Suprapubic skin (tissue), 4 donors: ENCODE measurements at regions not wholly inside any gene's neighbourhood (a gene's known extent, or its start where the extent isn't known, plus 50 kb on each side); places are given as distances from the start of the nearest gene placed in this dataset.

ENCODE experiments used
- DNase-seq, 2 donors: peaks; one replicate each; pipeline ENCODE4 v3.0.0-alpha.2; 2019; ENCODE audit warnings: low spot score in 2 of 2
- H3K27ac ChIP-seq: fragments of 200-600 bp; sonication (generic); one replicate; pipeline ENCODE4 v1.5.1; 2019
- H3K27me3 ChIP-seq: fragments of 200-600 bp; sonication (generic); one replicate; pipeline ENCODE4 v1.5.1; 2019
- H3K36me3 ChIP-seq: fragments of 200-600 bp; sonication (generic); one replicate; pipeline ENCODE4 v1.5.1; 2019
- H3K4me1 ChIP-seq: fragments of 200-600 bp; sonication (generic); one replicate; pipeline ENCODE4 v1.5.1; 2019
- H3K4me3 ChIP-seq: fragments of 200-600 bp; sonication (generic); one replicate; pipeline ENCODE4 v1.5.1; 2019; ENCODE audit warnings: mild to moderate bottlenecking
- H3K9me3 ChIP-seq: fragments of 200-600 bp; sonication (generic); one replicate; pipeline ENCODE4 v1.5.1; 2019
- CTCF ChIP-seq, 2 donors: fragments of 200-600 bp in 1 of 2; fragments of 450-650 bp in 1 of 2; sonication (generic) in 1 of 2; IDR thresholded peaks; one replicate each; pipeline ENCODE4 v1.5.1; 2016 to 2019; ENCODE audit warnings: antibody characterized with exemption in 2 of 2, mild to moderate bottlenecking in 1 of 2, moderate library complexity in 1 of 2
- EP300 ChIP-seq: sonication (generic); formaldehyde crosslinking; IDR thresholded peaks from one replicate; pipeline ENCODE4 v1.6.1; 2017; ENCODE audit warnings: antibody characterized with exemption
- POLR2A ChIP-seq, 2 donors: fragments of 450-650 bp; IDR thresholded peaks; one replicate each; pipeline ENCODE4 v1.6.1; 2017; ENCODE audit warnings: antibody characterized with exemption in 2 of 2, mild to moderate bottlenecking in 2 of 2, moderate library complexity in 2 of 2
- POLR2AphosphoS5 ChIP-seq, 3 donors: sonication (generic); formaldehyde crosslinking; IDR thresholded peaks; one replicate each; pipeline ENCODE4 v1.6.1; 2017; ENCODE audit warnings: antibody characterized with exemption in 3 of 3
- WGBS: methylation state at CpG from one replicate; pipeline ENCODE4 v1.1.5; 2018; 5-methylcytosine and 5-hydroxymethylcytosine counted together

GRCh38 chr6:19463925-19464324 lies 373.2 kb upstream of the ID4 start:
- WGBS: 91% methylated on average over 5 of the region's 5 CpGs

GRCh38 chr6:19465256-19465655 lies 371.9 kb upstream of the ID4 start:
- no peak for DNase-seq
- no peaks in the 10 kb centered on the region for H3K27me3 ChIP-seq
- 88% methylated on average over 10 of the region's 10 CpGs for WGBS
- H3K36me3 ChIP-seq: no peaks in the 10 kb centered on the region
- H3K27ac ChIP-seq: peak overlapping the region; percentile 41
- H3K9me3 ChIP-seq: no peaks in the 10 kb centered on the region
- no peak overlapping the region for H3K4me3 ChIP-seq
- H3K4me1 ChIP-seq: peaks cover 22% of the 10 kb centered on the region
- TF ChIP-seq POLR2AphosphoS5 (IDR thresholded peaks at IDR 0.05) (no peak), EP300 (no peak), POLR2A (IDR thresholded peaks at IDR 0.05) (no peak), CTCF (IDR thresholded peaks at IDR 0.05) (no peak)

More at GRCh38 chr6:19463925-19464324, 373.2 kb upstream of the ID4 start:
- Histone ChIP-seq H3K9me3 (no peaks in the 10 kb centered on the region), H3K36me3 (no peaks in the 10 kb centered on the region), H3K4me3 (no peak overlapping the region), H3K27ac (no peak overlapping the region), H3K4me1 (peaks cover 22% of the 10 kb centered on the region), H3K27me3 (no peaks in the 10 kb centered on the region)
- TF ChIP-seq EP300: no peak
- no peak for TF ChIP-seq POLR2A (IDR thresholded peaks at IDR 0.05)
- DNase-seq: no peak

GRCh38 chr6:19465760-19466159 lies 371.4 kb upstream of the ID4 start:
- Histone ChIP-seq H3K4me1 (peaks cover 22% of the 10 kb centered on the region), H3K4me3 (no peak overlapping the region), H3K9me3 (no peaks in the 10 kb centered on the region), H3K27me3 (no peaks in the 10 kb centered on the region), H3K27ac (peak overlapping the region; percentile 41), H3K36me3 (no peaks in the 10 kb centered on the region)
- TF ChIP-seq EP300: no peak
- no peak for TF ChIP-seq POLR2A (IDR thresholded peaks at IDR 0.05)
- peak in 2 of 3 donors; percentile 36 to 55 for TF ChIP-seq POLR2AphosphoS5 (IDR thresholded peaks at IDR 0.05)
- TF ChIP-seq CTCF (IDR thresholded peaks at IDR 0.05): no peak
- no peak for DNase-seq
- WGBS: 26% methylated on average over 3 of the region's 3 CpGs

- no peaks in the 10 kb centered on the region for H3K9me3 ChIP-seq
- no peaks in the 10 kb centered on the region for H3K27me3 ChIP-seq
- H3K4me1 ChIP-seq: peaks cover 11% of the 10 kb centered on the region
- no peaks in the 10 kb centered on the region for H3K36me3 ChIP-seq
- 78% methylated on average over 7 of the region's 7 CpGs for WGBS
- no peak for DNase-seq
- no peak overlapping the region for H3K27ac ChIP-seq
- TF ChIP-seq POLR2AphosphoS5 (IDR thresholded peaks at IDR 0.05): no peak
- H3K4me3 ChIP-seq: no peak overlapping the region
Measured at GRCh38 chr6:19470333-19470732, 366.8 kb upstream of the ID4 start.

- Histone ChIP-seq H3K36me3 (no peaks in the 10 kb centered on the region), H3K4me1 (no peaks in the 10 kb centered on the region), H3K27ac (no peak overlapping the region), H3K27me3 (no peaks in the 10 kb centered on the region), H3K4me3 (no peak overlapping the region), H3K9me3 (no peaks in the 10 kb centered on the region)
- TF ChIP-seq POLR2A (IDR thresholded peaks at IDR 0.05): no peak
- TF ChIP-seq POLR2AphosphoS5 (IDR thresholded peaks at IDR 0.05): no peak
- no peak for TF ChIP-seq EP300
- no peak for TF ChIP-seq CTCF (IDR thresholded peaks at IDR 0.05)
- DNase-seq: no peak
- 82% methylated on average over 4 of the region's 4 CpGs for WGBS
Measured at GRCh38 chr6:19472153-19472552, 365.0 kb upstream of the ID4 start.

GRCh38 chr6:19472850-19473249 lies 364.3 kb upstream of the ID4 start:
- Histone ChIP-seq H3K36me3 (no peaks in the 10 kb centered on the region), H3K27me3 (no peaks in the 10 kb centered on the region), H3K9me3 (no peaks in the 10 kb centered on the region), H3K27ac (no peak overlapping the region), H3K4me1 (no peaks in the 10 kb centered on the region), H3K4me3 (no peak overlapping the region)
- 58% methylated on average over 4 of the region's 4 CpGs for WGBS
- TF ChIP-seq CTCF (IDR thresholded peaks at IDR 0.05) (peak in 1 of 2 donors; percentile 15), POLR2AphosphoS5 (IDR thresholded peaks at IDR 0.05) (no peak)
- DNase-seq: no peak
